C4-2B (cell line): ENCODE measurements at regions not wholly inside any gene's neighbourhood (a gene's known extent, or its start where the extent isn't known, plus 50 kb on each side); places are given as distances from the start of the nearest gene placed in this dataset.

Experiments used
- CTCF ChIP-seq: fragments of 450-650 bp; conservative IDR thresholded peaks from 2 replicates; pipeline ENCODE4 v1.5.1; 2017; ENCODE audit warnings: mild to moderate bottlenecking
- ZFX ChIP-seq: fragments of 450-650 bp; IDR thresholded peaks from 2 replicates; pipeline ENCODE4 v1.6.1; 2017

GRCh38 chr13:89221557-89222158 is 1550.5 kb downstream of the SLITRK5 start:
- no peak for TF ChIP-seq CTCF
- TF ChIP-seq ZFX = no peak
